Central memory CD8-positive, alpha-beta T cell (primary cell): ENCODE measurements at regions not wholly inside any gene's neighbourhood (a gene's known extent, or its start where the extent isn't known, plus 50 kb on each side); places are given as distances from the start of the nearest gene placed in this dataset.
"Not testable (repeated sequence)": the region's sequence is repeated elsewhere in the genome, so short reads cannot be mapped to it uniquely, and the experiment has no call there.

Experiments used
- ATAC-seq: fragments of 150-1000 bp; cut with Tn5 transposase; replicated peaks from 2 replicates; pipeline ENCODE4 v1.10.0; 2022; ENCODE audit warnings: mild to moderate bottlenecking, moderate FRiP score, moderate number of reproducible peaks; ENCODE audit not compliant: poor library complexity, severe bottlenecking; ENCODE audit errors: extremely low read depth
- DNase-seq, 2 donors: peaks; one replicate each; pipeline ENCODE4 v3.0.0; 2021; ENCODE audit warnings: low spot score in 2 of 2
- H3K27ac Mint-ChIP-seq: one replicate; pipeline ENCODE4 v1.8.0; 2022; ENCODE audit warnings: low read depth, mild to moderate bottlenecking, moderate library complexity, mixed read lengths
- H3K27me3 Mint-ChIP-seq: one replicate; pipeline ENCODE4 v1.8.0; 2022; ENCODE audit warnings: mixed read lengths
- H3K36me3 Mint-ChIP-seq: one replicate; pipeline ENCODE4 v1.8.0; 2022; ENCODE audit warnings: mild to moderate bottlenecking, moderate library complexity, mixed read lengths; ENCODE audit not compliant: insufficient read depth
- H3K4me1 Mint-ChIP-seq: one replicate; pipeline ENCODE4 v1.8.0; 2022; ENCODE audit warnings: mixed read lengths
- H3K4me3 Mint-ChIP-seq: one replicate; pipeline ENCODE4 v1.8.0; 2022; ENCODE audit warnings: mild to moderate bottlenecking, moderate library complexity, mixed read lengths
- H3K9me3 Mint-ChIP-seq: one replicate; pipeline ENCODE4 v1.8.0; 2022; ENCODE audit warnings: mixed read lengths

GRCh38 chr1:214095896-214096295, 108.1 kb downstream of the PROX1 start:
- not testable (repeated sequence) for H3K27ac Mint-ChIP-seq, H3K4me3 Mint-ChIP-seq, H3K9me3 Mint-ChIP-seq, DNase-seq, ATAC-seq, H3K36me3 Mint-ChIP-seq, H3K4me1 Mint-ChIP-seq
- peaks cover 15% of the 10 kb centered on the region for H3K27me3 Mint-ChIP-seq

DNA sequence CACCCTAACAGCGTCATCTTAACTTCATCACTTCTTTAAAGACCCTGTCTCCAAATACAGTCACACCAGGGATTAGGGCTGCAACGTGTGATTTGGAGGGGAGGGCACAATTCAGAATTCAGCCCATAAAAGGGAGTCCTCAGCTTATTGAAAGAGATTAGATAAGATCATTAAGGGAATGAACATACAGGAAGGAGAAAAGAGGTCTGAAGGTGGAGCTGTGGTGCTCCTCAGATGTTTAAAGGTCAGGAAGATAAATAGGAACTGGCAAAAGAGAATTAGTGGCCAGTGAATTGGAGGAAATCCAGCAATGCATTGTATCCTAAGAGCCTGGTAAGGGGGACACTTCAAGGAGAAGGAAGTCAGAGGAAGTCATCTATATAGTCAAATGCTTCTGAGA, 113.5 kb downstream of the PROX1 start:
- no peak overlapping the region for H3K4me3 Mint-ChIP-seq
- DNase-seq = no peak
- H3K9me3 Mint-ChIP-seq = no peaks in the 10 kb centered on the region
- no peaks in the 10 kb centered on the region for H3K4me1 Mint-ChIP-seq
- H3K27ac Mint-ChIP-seq = no peak overlapping the region
- no peaks in the 10 kb centered on the region for H3K36me3 Mint-ChIP-seq
- no peaks in the 10 kb centered on the region for H3K27me3 Mint-ChIP-seq
- no peak for ATAC-seq

- no peak for ATAC-seq
- Mint-ChIP-seq H3K4me1 (no peaks in the 10 kb centered on the region), H3K27ac (no peak overlapping the region), H3K27me3 (no peaks in the 10 kb centered on the region), H3K36me3 (no peaks in the 10 kb centered on the region), H3K9me3 (no peaks in the 10 kb centered on the region), H3K4me3 (no peak overlapping the region)
- DNase-seq = no peak
These were observed 114.1 kb downstream of the PROX1 start for GRCh38 chr1:214101828-214102227.

GRCh38 chr1:214102907-214103306, 115.1 kb downstream of the PROX1 start:
- H3K27ac Mint-ChIP-seq = no peak overlapping the region
- H3K36me3 Mint-ChIP-seq = no peaks in the 10 kb centered on the region
- no peaks in the 10 kb centered on the region for H3K4me1 Mint-ChIP-seq
- ATAC-seq (no peak), DNase-seq (no peak)
- H3K4me3 Mint-ChIP-seq = no peak overlapping the region
- no peaks in the 10 kb centered on the region for H3K9me3 Mint-ChIP-seq
- no peaks in the 10 kb centered on the region for H3K27me3 Mint-ChIP-seq

DNA sequence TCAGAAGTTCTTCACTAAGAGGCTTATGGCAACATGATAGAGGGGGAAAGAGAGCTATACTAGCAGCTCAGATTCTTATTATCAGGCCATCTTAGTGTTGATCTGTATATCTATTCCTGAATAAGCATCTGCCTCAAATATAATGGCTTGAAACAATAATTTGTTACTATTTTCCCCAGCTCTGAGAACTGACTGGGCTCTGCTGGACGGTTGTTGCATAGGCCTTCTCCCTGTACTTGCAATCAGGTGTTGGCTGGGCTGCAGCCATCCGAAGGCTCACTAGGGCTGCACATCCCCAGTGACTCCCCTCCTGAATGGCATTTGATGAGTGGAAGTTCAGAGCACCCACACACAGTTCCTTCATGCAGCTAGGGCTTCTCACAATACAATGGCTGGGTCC, 116.0 kb downstream of the PROX1 start:
- no peaks in the 10 kb centered on the region for H3K9me3 Mint-ChIP-seq
- no peak overlapping the region for H3K4me3 Mint-ChIP-seq
- ATAC-seq = no peak
- H3K4me1 Mint-ChIP-seq = no peaks in the 10 kb centered on the region
- no peaks in the 10 kb centered on the region for H3K36me3 Mint-ChIP-seq
- H3K27me3 Mint-ChIP-seq = no peaks in the 10 kb centered on the region
- H3K27ac Mint-ChIP-seq = no peak overlapping the region
- DNase-seq = no peak

- no peak for ATAC-seq
- no peaks in the 10 kb centered on the region for H3K36me3 Mint-ChIP-seq
These were observed 118.6 kb downstream of the PROX1 start for GRCh38 chr1:214106375-214106774.

DNA sequence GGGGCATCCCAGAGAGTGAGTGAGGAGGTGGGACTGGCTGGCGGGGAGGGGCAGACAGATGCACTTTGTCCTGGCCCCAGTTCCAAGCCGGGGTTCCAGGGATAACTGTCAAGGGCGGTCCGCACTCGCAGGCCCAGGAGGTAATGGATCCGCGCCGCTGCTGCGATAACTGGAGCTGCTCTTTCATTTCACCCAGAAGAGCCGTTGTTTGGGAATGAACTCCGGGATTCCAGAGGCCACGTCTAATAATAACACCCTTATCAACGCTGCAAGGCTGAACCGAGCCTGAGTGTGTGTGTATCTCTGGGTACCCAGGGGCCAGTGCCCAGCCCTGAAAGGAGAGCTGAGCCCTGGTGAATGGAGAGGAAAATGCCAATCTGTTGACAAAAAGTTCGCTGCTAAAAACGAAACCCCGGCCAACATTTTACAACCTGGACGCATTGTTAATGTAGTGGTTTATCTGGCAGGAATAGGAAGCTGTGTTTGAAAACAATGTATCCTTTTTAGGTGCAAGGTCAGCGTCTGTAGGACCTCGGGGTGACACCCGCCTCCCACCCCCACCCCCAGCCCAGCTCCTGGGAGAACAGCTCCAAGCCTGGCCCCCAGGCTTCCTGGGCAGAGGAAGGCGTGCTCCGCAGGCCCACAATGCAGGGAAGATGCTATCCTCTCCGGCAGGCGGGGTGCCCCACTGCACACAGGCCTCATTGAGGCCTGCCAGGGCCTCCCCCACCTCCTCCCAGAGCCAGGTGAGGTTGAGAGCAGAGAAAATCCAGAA, 119.7 kb downstream of the PROX1 start:
- ATAC-seq (no peak), DNase-seq (no peak)
- Mint-ChIP-seq H3K4me1 (no peaks in the 10 kb centered on the region), H3K27ac (no peak overlapping the region), H3K36me3 (no peaks in the 10 kb centered on the region), H3K9me3 (no peaks in the 10 kb centered on the region), H3K4me3 (no peak overlapping the region), H3K27me3 (no peaks in the 10 kb centered on the region)

More at GRCh38 chr1:214106375-214106774, 118.6 kb downstream of the PROX1 start:
- H3K27ac Mint-ChIP-seq = no peak overlapping the region
- H3K4me3 Mint-ChIP-seq = no peak overlapping the region
- no peaks in the 10 kb centered on the region for H3K27me3 Mint-ChIP-seq
- no peaks in the 10 kb centered on the region for H3K9me3 Mint-ChIP-seq
- H3K4me1 Mint-ChIP-seq = no peaks in the 10 kb centered on the region
- no peak for DNase-seq

DNA sequence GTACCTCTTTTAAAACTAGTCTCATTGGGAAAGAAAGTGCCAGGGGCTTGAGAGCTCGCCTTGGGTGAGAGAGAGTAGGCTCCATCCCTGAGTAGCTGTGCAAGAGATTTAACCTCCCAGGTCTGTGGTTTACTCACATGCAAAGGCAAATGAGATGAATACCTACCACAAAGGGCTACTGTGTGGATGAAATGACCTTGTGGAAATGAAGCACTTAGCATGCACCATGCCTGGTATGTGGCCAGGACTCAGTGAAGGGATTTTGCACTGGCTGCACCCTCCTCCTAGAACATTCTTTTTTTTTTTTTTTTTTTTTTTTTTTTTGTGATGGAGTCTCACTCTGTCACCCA, 120.3 kb downstream of the PROX1 start:
- Mint-ChIP-seq H3K27me3 (no peaks in the 10 kb centered on the region), H3K4me1 (no peaks in the 10 kb centered on the region), H3K9me3 (no peaks in the 10 kb centered on the region), H3K4me3 (no peak overlapping the region), H3K36me3 (no peaks in the 10 kb centered on the region), H3K27ac (no peak overlapping the region)
- ATAC-seq = no peak
- no peak for DNase-seq

DNA sequence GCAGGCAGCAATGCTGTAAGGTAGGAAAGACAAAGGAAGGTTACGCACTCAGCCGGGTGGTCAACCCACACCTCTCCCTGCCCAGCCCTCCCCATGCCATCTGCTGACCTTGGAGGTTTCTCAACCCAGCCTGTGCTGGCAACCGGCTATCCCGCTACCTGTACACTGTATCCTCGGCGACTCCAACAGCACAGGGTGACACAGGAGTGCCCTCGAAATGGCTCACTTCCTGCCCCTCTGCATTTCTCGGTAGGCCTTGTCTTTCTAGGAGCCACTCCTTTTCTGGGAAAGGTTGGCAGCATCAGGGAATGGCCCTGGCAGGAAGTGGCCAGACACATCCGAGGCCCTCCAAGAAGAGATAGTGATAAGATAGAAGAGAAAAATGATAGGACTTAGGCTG, 124.0 kb downstream of the PROX1 start:
- ATAC-seq = no peak
- no peak overlapping the region for H3K4me3 Mint-ChIP-seq

DNA sequence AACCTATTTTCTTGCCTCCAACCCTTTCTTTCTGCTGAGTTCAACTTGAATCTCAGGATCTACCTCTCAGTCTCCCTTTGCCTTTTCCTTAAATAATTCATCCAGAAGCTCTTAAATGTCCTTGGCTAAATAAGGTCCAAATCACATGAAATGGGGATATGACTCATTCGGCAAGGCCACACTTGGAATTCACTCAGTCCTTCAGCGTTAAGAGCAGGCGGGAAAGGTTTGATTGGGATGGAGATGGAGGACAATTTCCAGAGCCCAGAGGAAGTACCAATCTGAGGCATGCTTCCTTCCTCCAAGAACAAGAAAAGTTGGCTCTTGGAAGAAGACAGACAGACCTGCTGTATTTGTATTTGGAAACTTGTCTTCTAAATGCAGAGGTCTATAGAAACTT, 128.5 kb downstream of the PROX1 start:
- Mint-ChIP-seq H3K4me1 (no peaks in the 10 kb centered on the region), H3K4me3 (no peak overlapping the region), H3K36me3 (no peaks in the 10 kb centered on the region), H3K9me3 (peaks cover 18% of the 10 kb centered on the region), H3K27me3 (peaks cover 7% of the 10 kb centered on the region), H3K27ac (no peak overlapping the region)
- ATAC-seq (no peak), DNase-seq (no peak)

More for the DNA sequence above, 124.0 kb downstream of the PROX1 start:
- H3K4me1 Mint-ChIP-seq = no peaks in the 10 kb centered on the region
- no peaks in the 10 kb centered on the region for H3K36me3 Mint-ChIP-seq
- no peak overlapping the region for H3K27ac Mint-ChIP-seq
- no peak for DNase-seq
- H3K9me3 Mint-ChIP-seq = peaks cover 13% of the 10 kb centered on the region
- peaks cover 7% of the 10 kb centered on the region for H3K27me3 Mint-ChIP-seq

DNA sequence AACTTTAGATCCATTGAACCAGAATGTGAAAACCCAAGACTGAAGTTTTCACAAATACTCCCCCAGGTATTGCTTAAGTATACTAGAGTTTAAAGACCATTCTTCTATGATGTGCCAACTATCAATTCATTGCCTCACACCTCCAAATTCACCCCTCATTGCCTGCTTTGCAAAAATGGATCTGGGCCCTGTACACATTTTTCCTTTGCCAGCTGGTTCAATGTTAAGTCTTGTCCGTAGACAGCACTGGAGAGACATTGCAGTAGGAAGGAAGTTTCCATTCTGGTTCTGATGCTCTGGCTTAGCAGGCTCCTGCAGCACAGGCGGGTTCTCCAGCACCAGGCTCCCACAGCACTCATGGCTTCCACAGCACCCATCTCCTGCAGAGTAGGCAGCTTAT, 130.0 kb downstream of the PROX1 start:
- Mint-ChIP-seq H3K27ac (no peak overlapping the region), H3K4me1 (no peaks in the 10 kb centered on the region), H3K36me3 (no peaks in the 10 kb centered on the region), H3K9me3 (peaks cover 18% of the 10 kb centered on the region), H3K4me3 (no peak overlapping the region), H3K27me3 (peaks cover 7% of the 10 kb centered on the region)
- DNase-seq (no peak), ATAC-seq (no peak)

- H3K9me3 Mint-ChIP-seq = peaks cover 5% of the 10 kb centered on the region
- H3K4me3 Mint-ChIP-seq = no peak overlapping the region
- H3K27me3 Mint-ChIP-seq = peaks cover 22% of the 10 kb centered on the region
- ATAC-seq (no peak), DNase-seq (no peak)
- no peaks in the 10 kb centered on the region for H3K36me3 Mint-ChIP-seq
- H3K4me1 Mint-ChIP-seq = no peaks in the 10 kb centered on the region
- no peak overlapping the region for H3K27ac Mint-ChIP-seq
These were observed 132.4 kb downstream of the PROX1 start for GRCh38 chr1:214120191-214120590.

DNA sequence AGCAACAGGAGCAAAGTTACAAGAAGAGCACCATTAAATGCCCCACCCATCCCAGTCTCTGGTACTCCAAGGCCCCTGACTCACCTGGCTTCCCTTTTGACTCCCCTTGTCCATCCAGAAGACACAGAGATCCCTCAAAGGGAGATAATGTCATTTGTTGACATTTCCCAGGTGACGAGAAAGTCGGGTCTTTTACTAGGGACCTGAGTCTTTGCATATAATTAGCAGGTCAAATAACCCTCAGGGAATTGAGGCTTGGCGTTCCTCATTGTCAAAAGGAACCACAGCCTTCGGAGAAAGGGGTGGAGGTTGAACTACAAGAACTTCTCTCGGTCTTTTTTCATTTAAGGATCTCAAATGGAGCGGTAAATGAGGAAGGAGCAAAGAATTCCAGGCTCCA, 133.2 kb downstream of the PROX1 start:
- ATAC-seq (no peak), DNase-seq (no peak)
- H3K4me1 Mint-ChIP-seq = no peaks in the 10 kb centered on the region
- H3K4me3 Mint-ChIP-seq = no peak overlapping the region
- peaks cover 5% of the 10 kb centered on the region for H3K9me3 Mint-ChIP-seq
- no peaks in the 10 kb centered on the region for H3K36me3 Mint-ChIP-seq
- H3K27me3 Mint-ChIP-seq = peaks cover 28% of the 10 kb centered on the region
- no peak overlapping the region for H3K27ac Mint-ChIP-seq
